HEK293 (cell line): ENCODE measurements at regions not wholly inside any gene's neighbourhood (a gene's known extent, or its start where the extent isn't known, plus 50 kb on each side); places are given as distances from the start of the nearest gene placed in this dataset.

Experiments used
- CTCF ChIA-PET: fragments of 350-600 bp; formaldehyde crosslinking; extraction: SDS; loops from one replicate; lab custom pipeline; 2021; ENCODE audit warnings: antibody characterized with exemption; lab: Yijun Ruan, JAX
- POLR2A ChIA-PET: fragments of 300-600 bp; formaldehyde crosslinking; extraction: SDS; loops from one replicate; lab custom pipeline; 2020; ENCODE audit warnings: antibody characterized with exemption, inconsistent platforms; lab: Yijun Ruan, JAX
- H3K27ac ChIP-seq: fragments of 200-500 bp; sonication (Bioruptor generic); 2 replicates; pipeline ENCODE4 v1.5.1; 2014; ENCODE audit warnings: low read depth, low read length, control low read depth, inconsistent platforms; ENCODE audit errors: extremely low read depth
- H3K36me3 ChIP-seq, 2 experiments: fragments of 200-500 bp in 1 of 2; sonication (Bioruptor generic) in 1 of 2; 1 replicate in 1 of 2; 2 replicates in 1 of 2; pipeline ENCODE4 v1.5.1; 2014 to 2017; ENCODE audit warnings: inconsistent platforms in 2 of 2, low read length in 2 of 2; ENCODE audit not compliant: control insufficient read depth in 2 of 2, insufficient read depth in 1 of 2
- H3K4me1 ChIP-seq: fragments of 200-500 bp; sonication (Bioruptor generic); 2 replicates; pipeline ENCODE4 v1.5.1; 2014; ENCODE audit warnings: mild to moderate bottlenecking, low read length, inconsistent platforms; ENCODE audit not compliant: control insufficient read depth, insufficient read depth
- H3K4me3 ChIP-seq: 2 replicates; pipeline ENCODE4 v1.5.1; 2011; ENCODE audit warnings: low read depth, mild to moderate bottlenecking, control low read depth, low read length, moderate library complexity
- H3K9me3 ChIP-seq: fragments of 200-500 bp; sonication (Bioruptor generic); 2 replicates; pipeline ENCODE4 v1.5.1; 2014; ENCODE audit warnings: low read depth, low read length, inconsistent platforms; ENCODE audit not compliant: control insufficient read depth, insufficient read depth
- CTCF ChIP-seq: fragments of 450-650 bp; formaldehyde crosslinking; IDR thresholded peaks from 2 replicates; pipeline ENCODE4 v1.5.1; 2016; ENCODE audit warnings: missing biosample characterization, missing genetic modification characterization
- ELK4 ChIP-seq: IDR thresholded peaks from 2 replicates; pipeline ENCODE4 v1.6.1; 2011; ENCODE audit warnings: mild to moderate bottlenecking, low read depth, low read length, borderline replicate concordance
- KLF16 ChIP-seq: fragments of 450-650 bp; formaldehyde crosslinking; IDR thresholded peaks from 2 replicates; pipeline ENCODE4 v1.5.1; 2017; ENCODE audit warnings: missing biosample characterization, missing genetic modification characterization
- MZF1 ChIP-seq: fragments of 450-650 bp; formaldehyde crosslinking; IDR thresholded peaks from 2 replicates; pipeline ENCODE4 v1.5.1; 2017; ENCODE audit warnings: missing biosample characterization, missing genetic modification characterization, borderline replicate concordance
- ZBTB10 ChIP-seq: fragments of 450-650 bp; formaldehyde crosslinking; IDR thresholded peaks from 2 replicates; pipeline ENCODE4 v1.5.1; 2016; ENCODE audit warnings: missing biosample characterization, missing genetic modification characterization
- ZNF155 ChIP-seq: fragments of 450-650 bp; formaldehyde crosslinking; IDR thresholded peaks from 2 replicates; pipeline ENCODE4 v1.5.1; 2016; ENCODE audit warnings: missing biosample characterization, missing genetic modification characterization
- ZNF23 ChIP-seq: fragments of 450-650 bp; formaldehyde crosslinking; IDR thresholded peaks from 2 replicates; pipeline ENCODE4 v1.5.1; 2016; ENCODE audit warnings: missing biosample characterization, missing genetic modification characterization, borderline replicate concordance
- ZNF248 ChIP-seq: fragments of 450-650 bp; formaldehyde crosslinking; IDR thresholded peaks from 2 replicates; pipeline ENCODE4 v1.5.1; 2017; ENCODE audit warnings: missing biosample characterization, missing genetic modification characterization
- ZNF324 ChIP-seq: fragments of 450-650 bp; formaldehyde crosslinking; IDR thresholded peaks from 2 replicates; pipeline ENCODE4 v1.5.1; 2016; ENCODE audit warnings: missing biosample characterization, missing genetic modification characterization
- ZNF335 ChIP-seq: fragments of 450-650 bp; formaldehyde crosslinking; conservative IDR thresholded peaks from 2 replicates; pipeline ENCODE4 v1.5.1; 2016; ENCODE audit warnings: missing biosample characterization, missing genetic modification characterization
- ZNF513 ChIP-seq: fragments of 450-650 bp; IDR thresholded peaks from 2 replicates; pipeline ENCODE4 v1.5.1; 2018; ENCODE audit warnings: missing biosample characterization, missing genetic modification characterization
- ZNF518A ChIP-seq: fragments of 450-650 bp; formaldehyde crosslinking; conservative IDR thresholded peaks from 2 replicates; pipeline ENCODE4 v1.5.1; 2016; ENCODE audit warnings: low read depth, missing biosample characterization, missing genetic modification characterization
- ZNF585B ChIP-seq: fragments of 450-650 bp; formaldehyde crosslinking; IDR thresholded peaks from 2 replicates; pipeline ENCODE4 v1.5.1; 2016; ENCODE audit warnings: missing biosample characterization, missing genetic modification characterization
- ZNF621 ChIP-seq: fragments of 450-650 bp; formaldehyde crosslinking; IDR thresholded peaks from 2 replicates; pipeline ENCODE4 v1.5.1; 2017; ENCODE audit warnings: missing biosample characterization, missing genetic modification characterization
- ZNF623 ChIP-seq: fragments of 450-650 bp; formaldehyde crosslinking; IDR thresholded peaks from 2 replicates; pipeline ENCODE4 v1.5.1; 2016; ENCODE audit warnings: missing biosample characterization, missing genetic modification characterization
- ZNF701 ChIP-seq: fragments of 450-650 bp; formaldehyde crosslinking; IDR thresholded peaks from 2 replicates; pipeline ENCODE4 v1.5.1; 2016; ENCODE audit warnings: missing biosample characterization, missing genetic modification characterization
- ZNF830 ChIP-seq: fragments of 450-650 bp; IDR thresholded peaks from 2 replicates; pipeline ENCODE4 v1.5.0; 2018; ENCODE audit warnings: missing biosample characterization, missing genetic modification characterization, low read depth, mild to moderate bottlenecking, moderate library complexity

GRCh38 chr3:146803745-146804144 lies 198.6 kb upstream of the PLSCR5 start:
- no peaks in the 10 kb centered on the region for H3K4me1 ChIP-seq
- no peak overlapping the region for H3K27ac ChIP-seq
- H3K4me3 ChIP-seq: no peak overlapping the region
- H3K9me3 ChIP-seq: no peaks in the 10 kb centered on the region
- POLR2A ChIA-PET: no interaction called here
- TF ChIP-seq ZNF23 (no peak), ZNF518A (no peak), ZNF830 (no peak), ZNF701 (tag by site-specific recombination) (no peak), ZNF513 (no peak), MZF1 (tag by site-specific recombination) (no peak), ZNF621 (no peak), ZNF585B (no peak), ZNF155 (tag by site-specific recombination) (no peak), ZNF623 (tag by site-specific recombination) (no peak), KLF16 (tag by site-specific recombination) (no peak)
- CTCF ChIA-PET: interaction anchor here (0.7 kb wide), 1 partner anchor 1303 kb away, joined by 3 read pairs; no protein-coding TSS in a partner anchor
- no peaks in the 10 kb centered on the region for H3K36me3 ChIP-seq

GRCh38 chr3:146801492-146801891 lies 196.3 kb upstream of the PLSCR5 start:
- Histone ChIP-seq H3K4me1 (no peaks in the 10 kb centered on the region), H3K27ac (no peak overlapping the region), H3K36me3 (no peaks in the 10 kb centered on the region), H3K9me3 (no peaks in the 10 kb centered on the region), H3K4me3 (no peak overlapping the region)
- CTCF ChIA-PET: no interaction called here
- no peak for TF ChIP-seq ZNF248
- no peak for TF ChIP-seq ELK4
- no peak for TF ChIP-seq ZNF335 (tag by site-specific recombination)
- TF ChIP-seq CTCF (tag by site-specific recombination): no peak
- no peak for TF ChIP-seq ZBTB10 (tag by site-specific recombination)
- no peak for TF ChIP-seq ZNF324 (tag by site-specific recombination)
- POLR2A ChIA-PET: no interaction called here
